ENCODE measurements at regions not wholly inside any gene's neighbourhood (a gene's known extent, or its start where the extent isn't known, plus 50 kb on each side); places are given as distances from the start of the nearest gene placed in this dataset.

DNA sequence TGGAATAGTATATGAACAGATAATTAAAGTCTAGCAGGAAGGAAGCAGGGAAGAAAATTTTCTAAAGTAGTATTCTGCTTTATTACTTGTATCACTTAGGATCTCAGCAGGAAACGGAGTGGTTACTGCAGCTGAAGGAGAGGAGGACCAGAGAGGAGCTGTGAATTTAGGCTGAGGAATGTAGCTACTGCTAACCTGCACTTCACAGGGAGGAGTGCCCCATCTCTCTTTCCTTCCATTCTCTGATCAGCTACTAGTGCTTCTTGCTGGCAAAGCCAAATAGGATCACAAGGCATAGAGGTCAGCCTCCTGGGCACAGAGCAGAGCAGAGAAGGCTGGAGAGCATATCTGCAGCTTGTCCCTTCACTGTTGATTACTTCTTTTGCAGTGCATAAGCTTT lies 205.3 kb upstream of the ASCC3 start:
- Histone ChIP-seq H3K79me2 (ENCODE audit: insufficient read depth, low read depth, low read length) (no peaks in the 10 kb centered on the region), H4K20me1 (ENCODE audit: insufficient read depth, low read length) (no peaks in the 10 kb centered on the region), H3K36me3 (ENCODE audit: insufficient read depth, low read length) (no peaks in the 10 kb centered on the region), H3K4me3 (ENCODE audit: low read depth, low read length, poor library complexity, severe bottlenecking) (no peak overlapping the region), H3K4me1 (ENCODE audit: insufficient read depth, low read length, poor library complexity, severe bottlenecking) (no peaks in the 10 kb centered on the region), H3K9me3 (ENCODE audit: low read length) (peaks cover 12% of the 10 kb centered on the region; the same call in 1 of the 2 replicates), H2AFZ (ENCODE audit: low read length) (no peak overlapping the region), H3K9me2 (ENCODE audit: insufficient read depth, low read length) (no peaks in the 10 kb centered on the region), H3K27ac (ENCODE audit: low read depth, low read length, poor library complexity, severe bottlenecking) (no peak overlapping the region), H3K4me2 (ENCODE audit: low read length) (no peak overlapping the region)
- CTCF ChIA-PET (ENCODE audit: unreplicated experiment): no interaction called here
- TF ChIP-seq, protein P1, sequence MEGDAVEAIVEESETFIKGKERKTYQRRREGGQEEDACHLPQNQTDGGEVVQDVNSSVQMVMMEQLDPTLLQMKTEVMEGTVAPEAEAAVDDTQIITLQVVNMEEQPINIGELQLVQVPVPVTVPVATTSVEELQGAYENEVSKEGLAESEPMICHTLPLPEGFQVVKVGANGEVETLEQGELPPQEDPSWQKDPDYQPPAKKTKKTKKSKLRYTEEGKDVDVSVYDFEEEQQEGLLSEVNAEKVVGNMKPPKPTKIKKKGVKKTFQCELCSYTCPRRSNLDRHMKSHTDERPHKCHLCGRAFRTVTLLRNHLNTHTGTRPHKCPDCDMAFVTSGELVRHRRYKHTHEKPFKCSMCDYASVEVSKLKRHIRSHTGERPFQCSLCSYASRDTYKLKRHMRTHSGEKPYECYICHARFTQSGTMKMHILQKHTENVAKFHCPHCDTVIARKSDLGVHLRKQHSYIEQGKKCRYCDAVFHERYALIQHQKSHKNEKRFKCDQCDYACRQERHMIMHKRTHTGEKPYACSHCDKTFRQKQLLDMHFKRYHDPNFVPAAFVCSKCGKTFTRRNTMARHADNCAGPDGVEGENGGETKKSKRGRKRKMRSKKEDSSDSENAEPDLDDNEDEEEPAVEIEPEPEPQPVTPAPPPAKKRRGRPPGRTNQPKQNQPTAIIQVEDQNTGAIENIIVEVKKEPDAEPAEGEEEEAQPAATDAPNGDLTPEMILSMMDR (conservative IDR thresholded peaks at IDR 0.05; ENCODE audit: low read length): no peak
- TF ChIP-seq EZH2phosphoT487 (IDR thresholded peaks at IDR 0.05; ENCODE audit: borderline replicate concordance, low read depth, low read length): no peak
- intact Hi-C loops (cut with micrococcal nuclease; ENCODE audit: unreplicated experiment): no loop called here
- no peak for DNase-seq (ENCODE audit: low spot score)
- POLR2A ChIA-PET: interaction anchor here (0.7 to 1.0 kb wide), 4 partner anchors 9 to 976 kb away, joined by 3 to 4 read pairs (median 3); no protein-coding TSS in a partner anchor
- no TSS peak for BruUV-seq (replicated peaks)

DNA sequence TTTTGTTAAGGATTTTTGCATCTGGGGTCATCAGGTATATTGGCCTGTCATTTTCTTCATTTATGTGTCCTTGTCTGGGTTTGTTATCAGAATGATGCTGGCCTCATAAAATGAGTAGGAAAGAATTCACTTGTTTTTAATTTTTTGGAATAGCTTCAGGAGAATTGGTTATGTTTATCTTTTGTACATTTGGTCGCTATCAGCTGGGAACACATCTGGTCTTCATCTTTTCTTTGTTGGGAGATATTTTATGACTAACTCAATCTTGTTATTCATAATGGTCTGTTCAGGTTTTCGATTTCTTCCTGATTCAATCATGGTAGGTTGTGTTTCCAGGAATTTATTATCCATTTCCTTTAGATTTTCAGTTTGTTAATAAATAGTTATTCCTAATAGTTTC lies 207.5 kb upstream of the ASCC3 start:
- no TSS peak for BruUV-seq (replicated peaks)
- POLR2A ChIA-PET: no interaction called here
- Histone ChIP-seq H3K27ac (ENCODE audit: low read depth, low read length, poor library complexity, severe bottlenecking) (no peak overlapping the region), H2AFZ (ENCODE audit: low read length) (no peak overlapping the region), H3K9me2 (ENCODE audit: insufficient read depth, low read length) (no peaks in the 10 kb centered on the region), H4K20me1 (ENCODE audit: insufficient read depth, low read length) (no peaks in the 10 kb centered on the region), H3K9me3 (ENCODE audit: low read length) (peaks cover 12% of the 10 kb centered on the region; the same call in 1 of the 2 replicates), H3K36me3 (ENCODE audit: insufficient read depth, low read length) (no peaks in the 10 kb centered on the region), H3K4me1 (ENCODE audit: insufficient read depth, low read length, poor library complexity, severe bottlenecking) (no peaks in the 10 kb centered on the region), H3K4me2 (ENCODE audit: low read length) (no peak overlapping the region), H3K79me2 (ENCODE audit: insufficient read depth, low read depth, low read length) (no peaks in the 10 kb centered on the region), H3K4me3 (ENCODE audit: low read depth, low read length, poor library complexity, severe bottlenecking) (no peak overlapping the region)
- CTCF ChIA-PET (ENCODE audit: unreplicated experiment): no interaction called here
- intact Hi-C loops (cut with micrococcal nuclease; ENCODE audit: unreplicated experiment): no loop called here
- TF ChIP-seq, protein P1 (conservative IDR thresholded peaks at IDR 0.05; ENCODE audit: low read length): no peak
- DNase-seq (ENCODE audit: low spot score): no peak

DNA sequence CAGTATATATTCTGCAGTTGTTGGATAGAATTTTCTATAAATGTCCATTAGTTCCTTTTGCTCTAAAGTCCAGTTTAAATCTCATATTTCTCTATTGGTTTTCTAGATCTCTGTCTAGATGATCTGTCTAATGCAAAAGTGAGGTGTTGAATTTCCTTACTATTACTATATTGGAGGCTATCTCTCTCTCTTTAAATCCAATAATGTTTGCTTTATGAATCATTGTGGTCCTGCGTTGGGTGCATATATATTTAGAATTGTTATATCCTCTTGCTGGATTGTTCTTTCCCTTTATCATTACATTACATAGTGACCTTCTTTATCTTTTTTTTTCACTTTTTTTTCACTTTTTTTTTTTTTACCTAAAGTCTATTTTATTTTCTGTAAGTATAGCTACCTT lies 208.5 kb upstream of the ASCC3 start:
- Histone ChIP-seq H3K4me1 (ENCODE audit: insufficient read depth, low read length, poor library complexity, severe bottlenecking) (no peaks in the 10 kb centered on the region), H3K27ac (ENCODE audit: low read depth, low read length, poor library complexity, severe bottlenecking) (no peak overlapping the region), H3K4me3 (ENCODE audit: low read depth, low read length, poor library complexity, severe bottlenecking) (no peak overlapping the region), H3K36me3 (ENCODE audit: insufficient read depth, low read length) (no peaks in the 10 kb centered on the region), H2AFZ (ENCODE audit: low read length) (no peak overlapping the region), H4K20me1 (ENCODE audit: insufficient read depth, low read length) (no peaks in the 10 kb centered on the region), H3K9me3 (ENCODE audit: low read length) (peaks cover 12% of the 10 kb centered on the region; the same call in 1 of the 2 replicates), H3K9me2 (ENCODE audit: insufficient read depth, low read length) (no peaks in the 10 kb centered on the region), H3K4me2 (ENCODE audit: low read length) (no peak overlapping the region), H3K79me2 (ENCODE audit: insufficient read depth, low read depth, low read length) (no peaks in the 10 kb centered on the region)
- ChIA-PET POLR2A (interaction anchor here (0.6 kb wide), 2 partner anchors 19 to 743 kb away, joined by 3 to 6 read pairs; no protein-coding TSS in a partner anchor), CTCF (ENCODE audit: unreplicated experiment) (no interaction called here)
- BruUV-seq (replicated peaks): no TSS peak
- TF ChIP-seq, protein P1 (conservative IDR thresholded peaks at IDR 0.05; ENCODE audit: low read length): no peak
- no peak for TF ChIP-seq EZH2phosphoT487 (IDR thresholded peaks at IDR 0.05; ENCODE audit: borderline replicate concordance, low read depth, low read length)
- intact Hi-C loops (cut with micrococcal nuclease; ENCODE audit: unreplicated experiment): no loop called here
- no peak for DNase-seq (ENCODE audit: low spot score)

Data from OCI-LY7 (cell line).